OCI-LY3 (cell line): ENCODE measurements at regions not wholly inside any gene's neighbourhood (a gene's known extent, or its start where the extent isn't known, plus 50 kb on each side); places are given as distances from the start of the nearest gene placed in this dataset.

Experiments
- H2AFZ ChIP-seq: fragments of 200-600, 300-600 bp; shearing (Covaris generic); 2 replicates; pipeline ENCODE4 v1.6.0; 2014; ENCODE audit warnings: antibody characterized with exemption, low read depth, low read length
- H3K27ac ChIP-seq: fragments of 200-600, 300-600 bp; sonication (generic); 2 replicates; pipeline ENCODE4 v1.5.1; 2014; ENCODE audit warnings: mild to moderate bottlenecking, low read length, moderate library complexity, mixed read lengths
- H3K27me3 ChIP-seq: fragments of 200-600, 300-600 bp; sonication (generic); 2 replicates; pipeline ENCODE4 v1.6.1; 2014; ENCODE audit warnings: low read depth, low read length, mixed read lengths
- H3K36me3 ChIP-seq: fragments of 200-600, 300-600 bp; sonication (generic); replicated peaks from 2 replicates; pipeline ENCODE3; 2014; ENCODE audit warnings: low read depth, low read length, mixed read lengths
- H3K4me1 ChIP-seq: fragments of 300-600, 200-600 bp; sonication (generic); 2 replicates; pipeline ENCODE4 v1.6.1; 2014; ENCODE audit warnings: low read length, mixed read lengths
- H3K4me2 ChIP-seq: fragments of 200-600, 300-600 bp; sonication (generic); 2 replicates; pipeline ENCODE4 v1.6.1; 2014; ENCODE audit warnings: low read length, mixed read lengths
- H3K4me3 ChIP-seq: fragments of 300-600, 200-600 bp; sonication (generic); 2 replicates; pipeline ENCODE4 v1.5.1; 2014; ENCODE audit warnings: antibody characterized with exemption, mild to moderate bottlenecking, low read length, moderate library complexity
- H3K79me2 ChIP-seq: fragments of 300-600, 200-600 bp; shearing (Covaris generic); 2 replicates; pipeline ENCODE4 v1.6.1; 2014; ENCODE audit warnings: mild to moderate bottlenecking, low read length, mixed read lengths
- H3K9ac ChIP-seq: fragments of 300-600, 200-600 bp; shearing (Covaris generic); 2 replicates; pipeline ENCODE4 v1.6.0; 2014; ENCODE audit warnings: mild to moderate bottlenecking, low read length, moderate library complexity
- H3K9me3 ChIP-seq: fragments of 200-600, 300-600 bp; shearing (Covaris generic); 2 replicates; pipeline ENCODE4 v1.6.1; 2014; ENCODE audit warnings: low read length, mixed read lengths; ENCODE audit not compliant: insufficient read depth
- H4K20me1 ChIP-seq: fragments of 200-600, 300-600 bp; sonication (generic); 2 replicates; pipeline ENCODE4 v1.6.1; 2016; ENCODE audit warnings: low read length, mixed read lengths; ENCODE audit not compliant: insufficient read depth
- EZH2phosphoT487 ChIP-seq: fragments of 200-600 bp; shearing (Covaris generic); IDR thresholded peaks from 2 replicates; pipeline ENCODE4 v1.6.1; 2018; ENCODE audit warnings: antibody characterized with exemption, mixed run types, low read depth
- TF ChIP-seq, protein P1 (sequence below): fragments of 200-600, 300-600 bp; sonication (generic); IDR thresholded peaks from 2 replicates; pipeline ENCODE4 v1.5.1; 2014; ENCODE audit warnings: antibody characterized with exemption, low read length, low read depth

DNA sequence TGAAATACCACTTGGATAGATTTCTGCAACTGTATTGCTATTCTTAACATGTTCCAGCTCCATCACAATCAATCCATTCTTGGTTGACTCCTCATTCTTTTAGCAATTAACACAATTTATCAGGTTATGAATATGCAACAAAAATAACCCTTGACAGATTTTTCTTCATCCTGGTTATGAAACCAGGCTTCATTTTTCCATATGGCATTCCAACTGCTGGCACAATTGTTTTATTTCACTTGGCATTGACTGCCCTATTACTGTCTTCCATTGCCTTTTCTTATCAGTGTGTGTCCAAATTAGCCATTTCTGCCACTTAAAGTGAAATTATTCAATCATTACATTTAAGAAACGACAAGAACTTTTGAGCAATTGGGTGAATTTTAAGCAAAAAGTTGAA lies 388.8 kb upstream of the EPHA5 start:
- Histone ChIP-seq H3K4me2 (no peak overlapping the region), H3K9me3 (no peaks in the 10 kb centered on the region), H3K36me3 (no peaks in the 10 kb centered on the region), H2AFZ (no peak overlapping the region), H3K9ac (no peak overlapping the region), H3K27me3 (no peaks in the 10 kb centered on the region), H4K20me1 (no peaks in the 10 kb centered on the region), H3K4me3 (no peak overlapping the region), H3K4me1 (no peaks in the 10 kb centered on the region), H3K79me2 (no peaks in the 10 kb centered on the region), H3K27ac (no peak overlapping the region)
- no peak for TF ChIP-seq EZH2phosphoT487
- TF ChIP-seq, protein P1, sequence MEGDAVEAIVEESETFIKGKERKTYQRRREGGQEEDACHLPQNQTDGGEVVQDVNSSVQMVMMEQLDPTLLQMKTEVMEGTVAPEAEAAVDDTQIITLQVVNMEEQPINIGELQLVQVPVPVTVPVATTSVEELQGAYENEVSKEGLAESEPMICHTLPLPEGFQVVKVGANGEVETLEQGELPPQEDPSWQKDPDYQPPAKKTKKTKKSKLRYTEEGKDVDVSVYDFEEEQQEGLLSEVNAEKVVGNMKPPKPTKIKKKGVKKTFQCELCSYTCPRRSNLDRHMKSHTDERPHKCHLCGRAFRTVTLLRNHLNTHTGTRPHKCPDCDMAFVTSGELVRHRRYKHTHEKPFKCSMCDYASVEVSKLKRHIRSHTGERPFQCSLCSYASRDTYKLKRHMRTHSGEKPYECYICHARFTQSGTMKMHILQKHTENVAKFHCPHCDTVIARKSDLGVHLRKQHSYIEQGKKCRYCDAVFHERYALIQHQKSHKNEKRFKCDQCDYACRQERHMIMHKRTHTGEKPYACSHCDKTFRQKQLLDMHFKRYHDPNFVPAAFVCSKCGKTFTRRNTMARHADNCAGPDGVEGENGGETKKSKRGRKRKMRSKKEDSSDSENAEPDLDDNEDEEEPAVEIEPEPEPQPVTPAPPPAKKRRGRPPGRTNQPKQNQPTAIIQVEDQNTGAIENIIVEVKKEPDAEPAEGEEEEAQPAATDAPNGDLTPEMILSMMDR, result no peak

DNA sequence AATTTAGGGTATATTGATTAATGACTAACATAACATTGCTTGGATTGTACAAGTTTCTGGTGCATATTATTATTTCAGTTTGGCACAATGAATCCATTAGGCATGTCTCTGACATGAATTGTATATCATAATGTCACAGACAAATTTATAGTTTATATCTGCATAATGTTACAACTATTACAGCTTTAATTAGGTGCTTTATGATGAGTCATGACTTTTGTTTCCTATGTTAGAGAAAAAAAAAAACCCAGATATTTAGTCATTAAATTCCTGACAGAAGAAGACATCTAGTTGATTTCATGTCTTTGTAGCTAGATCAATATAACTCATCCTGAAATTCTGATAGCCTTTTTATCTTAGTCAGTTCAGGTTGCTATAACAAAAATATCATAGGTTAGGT lies 385.7 kb upstream of the EPHA5 start:
- H3K4me1 ChIP-seq, result no peaks in the 10 kb centered on the region
- H2AFZ ChIP-seq, result no peak overlapping the region
- no peak overlapping the region for H3K9ac ChIP-seq
- no peaks in the 10 kb centered on the region for H3K79me2 ChIP-seq
- no peaks in the 10 kb centered on the region for H4K20me1 ChIP-seq
- no peak overlapping the region for H3K27ac ChIP-seq
- no peaks in the 10 kb centered on the region for H3K27me3 ChIP-seq
- no peaks in the 10 kb centered on the region for H3K9me3 ChIP-seq
- H3K4me3 ChIP-seq, result no peak overlapping the region
- H3K4me2 ChIP-seq, result no peak overlapping the region
- no peaks in the 10 kb centered on the region for H3K36me3 ChIP-seq
- TF ChIP-seq, protein P1, result no peak
- TF ChIP-seq EZH2phosphoT487, result no peak

DNA sequence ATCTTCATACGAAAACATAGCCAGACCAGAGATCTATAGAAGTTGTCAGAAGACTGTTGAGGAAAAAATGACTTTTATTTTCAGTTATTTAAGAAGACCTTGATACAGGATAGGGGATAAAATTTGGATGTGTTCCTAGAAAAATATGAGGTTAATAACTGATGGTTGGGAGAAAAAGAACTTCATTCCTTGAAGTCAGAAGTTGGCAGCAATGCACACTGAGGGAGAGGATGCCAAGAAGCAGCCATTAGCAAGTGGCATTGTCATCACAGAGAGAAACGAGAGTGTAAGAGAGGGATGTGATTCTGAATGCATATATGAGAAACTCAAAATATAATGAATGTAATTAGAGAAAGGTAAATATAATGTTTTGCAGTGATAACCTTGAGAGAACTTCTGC lies 382.1 kb upstream of the EPHA5 start:
- no peaks in the 10 kb centered on the region for H3K27me3 ChIP-seq
- no peaks in the 10 kb centered on the region for H3K79me2 ChIP-seq
- no peak overlapping the region for H3K4me2 ChIP-seq
- no peak overlapping the region for H3K9ac ChIP-seq
- H2AFZ ChIP-seq, result no peak overlapping the region
- no peaks in the 10 kb centered on the region for H3K9me3 ChIP-seq
- H3K36me3 ChIP-seq, result no peaks in the 10 kb centered on the region
- H3K4me3 ChIP-seq, result no peak overlapping the region
- H4K20me1 ChIP-seq, result no peaks in the 10 kb centered on the region
- no peak for TF ChIP-seq EZH2phosphoT487
- TF ChIP-seq, protein P1, result no peak
- H3K27ac ChIP-seq, result no peak overlapping the region
- H3K4me1 ChIP-seq, result no peaks in the 10 kb centered on the region

DNA sequence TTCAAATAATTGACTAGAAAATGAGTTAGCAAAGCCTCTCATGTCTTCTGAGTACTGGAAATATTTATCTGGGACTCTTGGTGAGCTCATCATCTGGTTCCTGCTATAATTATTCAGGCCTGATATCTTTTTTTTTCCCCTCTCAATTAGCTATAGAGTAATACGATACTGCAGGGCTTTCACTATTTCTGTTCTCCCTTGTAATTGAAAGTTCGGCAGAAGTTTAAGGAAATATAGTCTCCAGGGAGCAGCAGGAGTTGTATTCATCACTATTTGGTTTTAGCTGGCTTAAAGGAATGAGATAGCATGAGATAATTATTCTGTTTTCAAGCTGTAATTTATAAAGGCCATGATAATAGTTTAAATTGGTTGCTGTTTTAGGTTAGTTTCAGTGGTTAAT lies 378.6 kb upstream of the EPHA5 start:
- Histone ChIP-seq H3K27me3 (no peaks in the 10 kb centered on the region), H2AFZ (no peak overlapping the region), H3K4me2 (no peak overlapping the region), H3K36me3 (no peaks in the 10 kb centered on the region), H3K9me3 (no peaks in the 10 kb centered on the region), H3K27ac (no peak overlapping the region), H3K79me2 (no peaks in the 10 kb centered on the region), H4K20me1 (no peaks in the 10 kb centered on the region), H3K4me3 (no peak overlapping the region), H3K9ac (no peak overlapping the region), H3K4me1 (no peaks in the 10 kb centered on the region)
- no peak for TF ChIP-seq EZH2phosphoT487
- TF ChIP-seq, protein P1, result no peak
